Adipocyte (in vitro differentiated cells): ENCODE measurements at regions not wholly inside any gene's neighbourhood (a gene's known extent, or its start where the extent isn't known, plus 50 kb on each side); places are given as distances from the start of the nearest gene placed in this dataset.
"Not testable (repeated sequence)": the region's sequence is repeated elsewhere in the genome, so short reads cannot be mapped to it uniquely, and the experiment has no call there.

Experiments used
- DNase-seq: peaks from one replicate; pipeline ENCODE4 v3.0.0-alpha.2; 2015; ENCODE audit warnings: low read depth
- H3K27me3 ChIP-seq: replicated peaks from 2 replicates; pipeline ENCODE4 v1.7.0; 2013; ENCODE audit warnings: mild to moderate bottlenecking, low read length, moderate library complexity; ENCODE audit not compliant: control insufficient read depth, insufficient read depth
- H3K36me3 ChIP-seq: 2 replicates; pipeline ENCODE4 v1.7.0; 2013; ENCODE audit warnings: low read length, mild to moderate bottlenecking, moderate library complexity; ENCODE audit not compliant: control insufficient read depth, insufficient read depth, severe bottlenecking
- H3K4me1 ChIP-seq: 2 replicates; pipeline ENCODE4 v1.7.0; 2013; ENCODE audit warnings: mild to moderate bottlenecking, low read length, moderate library complexity; ENCODE audit not compliant: control insufficient read depth, insufficient read depth
- H3K4me3 ChIP-seq: 2 replicates; pipeline ENCODE4 v1.7.0; 2013; ENCODE audit warnings: mild to moderate bottlenecking, low read length, moderate library complexity
- H3K9ac ChIP-seq: 2 replicates; pipeline ENCODE4 v1.7.0; 2013; ENCODE audit warnings: mild to moderate bottlenecking, low read length, moderate library complexity
- H3K9me3 ChIP-seq: 2 replicates; pipeline ENCODE4 v1.7.0; 2013; ENCODE audit warnings: mild to moderate bottlenecking, low read length, moderate library complexity; ENCODE audit not compliant: control insufficient read depth

GRCh38 chr2:153420394-153420793 lies 58.2 kb downstream of the RPRM start:
- DNase-seq = no peak
- Histone ChIP-seq H3K9ac (no peak overlapping the region), H3K9me3 (no peaks in the 10 kb centered on the region), H3K27me3 (no peaks in the 10 kb centered on the region), H3K36me3 (no peaks in the 10 kb centered on the region), H3K4me3 (no peak overlapping the region), H3K4me1 (no peaks in the 10 kb centered on the region)

GRCh38 chr2:153417077-153417476 lies 61.5 kb downstream of the RPRM start:
- Histone ChIP-seq H3K4me1 (no peaks in the 10 kb centered on the region), H3K27me3 (no peaks in the 10 kb centered on the region), H3K9ac (no peak overlapping the region), H3K36me3 (no peaks in the 10 kb centered on the region), H3K9me3 (no peaks in the 10 kb centered on the region), H3K4me3 (no peak overlapping the region)
- no peak for DNase-seq

GRCh38 chr2:153416071-153416470 lies 62.5 kb downstream of the RPRM start:
- Histone ChIP-seq H3K36me3 (no peaks in the 10 kb centered on the region), H3K9me3 (no peaks in the 10 kb centered on the region), H3K4me3 (no peak overlapping the region), H3K27me3 (no peaks in the 10 kb centered on the region), H3K4me1 (no peaks in the 10 kb centered on the region), H3K9ac (no peak overlapping the region)
- DNase-seq = no peak

GRCh38 chr2:153408710-153409385 lies 69.7 kb downstream of the RPRM start:
- Histone ChIP-seq H3K36me3 (no peaks in the 10 kb centered on the region), H3K9me3 (no peaks in the 10 kb centered on the region), H3K27me3 (no peaks in the 10 kb centered on the region), H3K9ac (no peak overlapping the region), H3K4me1 (no peaks in the 10 kb centered on the region), H3K4me3 (no peak overlapping the region)
- no peak for DNase-seq

- H3K4me3 ChIP-seq = no peak overlapping the region
- no peak overlapping the region for H3K9ac ChIP-seq
- no peaks in the 10 kb centered on the region for H3K4me1 ChIP-seq
- no peak for DNase-seq
- H3K27me3 ChIP-seq = no peaks in the 10 kb centered on the region
- no peaks in the 10 kb centered on the region for H3K9me3 ChIP-seq
- no peaks in the 10 kb centered on the region for H3K36me3 ChIP-seq
Observed at GRCh38 chr2:153405196-153405595, 73.4 kb downstream of the RPRM start.

- H3K4me1 ChIP-seq = no peaks in the 10 kb centered on the region
- H3K27me3 ChIP-seq = no peaks in the 10 kb centered on the region
- no peak overlapping the region for H3K4me3 ChIP-seq
- H3K36me3 ChIP-seq = no peaks in the 10 kb centered on the region
- DNase-seq = no peak
- no peaks in the 10 kb centered on the region for H3K9me3 ChIP-seq
- H3K9ac ChIP-seq = no peak overlapping the region
Observed at GRCh38 chr2:153404792-153405191, 73.8 kb downstream of the RPRM start.

- Histone ChIP-seq H3K27me3 (no peaks in the 10 kb centered on the region), H3K9ac (no peak overlapping the region), H3K36me3 (no peaks in the 10 kb centered on the region), H3K4me1 (no peaks in the 10 kb centered on the region), H3K4me3 (no peak overlapping the region), H3K9me3 (no peaks in the 10 kb centered on the region)
- DNase-seq = no peak
Observed at GRCh38 chr2:153403940-153404339, 74.6 kb downstream of the RPRM start.

GRCh38 chr2:153403352-153403751 lies 75.2 kb downstream of the RPRM start:
- not testable (repeated sequence) for DNase-seq, H3K4me1 ChIP-seq, H3K36me3 ChIP-seq, H3K9ac ChIP-seq, H3K4me3 ChIP-seq, H3K9me3 ChIP-seq, H3K27me3 ChIP-seq

GRCh38 chr2:153394686-153395085 lies 83.9 kb downstream of the RPRM start:
- no peaks in the 10 kb centered on the region for H3K36me3 ChIP-seq
- no peak overlapping the region for H3K9ac ChIP-seq
- no peaks in the 10 kb centered on the region for H3K4me1 ChIP-seq
- no peaks in the 10 kb centered on the region for H3K27me3 ChIP-seq
- no peak overlapping the region for H3K4me3 ChIP-seq
- DNase-seq = no peak
- peaks cover 3% of the 10 kb centered on the region for H3K9me3 ChIP-seq

GRCh38 chr2:153394247-153394646 lies 84.3 kb downstream of the RPRM start:
- no peak for DNase-seq
- Histone ChIP-seq H3K9me3 (peaks cover 3% of the 10 kb centered on the region), H3K36me3 (no peaks in the 10 kb centered on the region), H3K27me3 (no peaks in the 10 kb centered on the region), H3K4me1 (no peaks in the 10 kb centered on the region), H3K9ac (no peak overlapping the region), H3K4me3 (no peak overlapping the region)

- no peak overlapping the region for H3K9ac ChIP-seq
- H3K27me3 ChIP-seq = no peaks in the 10 kb centered on the region
- H3K36me3 ChIP-seq = no peaks in the 10 kb centered on the region
- H3K9me3 ChIP-seq = peaks cover 3% of the 10 kb centered on the region
- no peaks in the 10 kb centered on the region for H3K4me1 ChIP-seq
- H3K4me3 ChIP-seq = no peak overlapping the region
- DNase-seq = no peak
Observed at GRCh38 chr2:153393518-153393917, 85.0 kb downstream of the RPRM start.

GRCh38 chr2:153391131-153391530 lies 87.4 kb downstream of the RPRM start:
- peaks cover 3% of the 10 kb centered on the region for H3K9me3 ChIP-seq
- H3K4me3 ChIP-seq = no peak overlapping the region
- H3K36me3 ChIP-seq = no peaks in the 10 kb centered on the region
- H3K4me1 ChIP-seq = peaks cover 5% of the 10 kb centered on the region
- DNase-seq = no peak
- H3K27me3 ChIP-seq = no peaks in the 10 kb centered on the region
- no peak overlapping the region for H3K9ac ChIP-seq
